Naive thymus-derived CD4-positive, alpha-beta T cell (primary cell): ENCODE measurements at regions not wholly inside any gene's neighbourhood (a gene's known extent, or its start where the extent isn't known, plus 50 kb on each side); places are given as distances from the start of the nearest gene placed in this dataset.

ENCODE experiments used
- ATAC-seq: fragments of 150-1000 bp; cut with Tn5 transposase; 2 replicates; pipeline ENCODE4 v1.10.0; 2021; ENCODE audit warnings: mild to moderate bottlenecking, moderate library complexity
- CTCF ChIA-PET: fragments of 350-600 bp; sonication (Branson Sonifier 250); formaldehyde crosslinking; loops from one replicate; lab custom pipeline; 2021; ENCODE audit warnings: antibody characterized with exemption; lab: Charles Lee
- POLR2A ChIA-PET: fragments of 350-600 bp; sonication (Branson Sonifier 250); formaldehyde crosslinking; loops from one replicate; lab custom pipeline; 2021; ENCODE audit warnings: antibody characterized with exemption, inconsistent platforms; lab: Charles Lee
- DNase-seq, 9 donors: peaks; one replicate each; pipeline versions ENCODE4 v3.0.0 to v3.0.0-alpha.2; 2020 to 2022; ENCODE audit warnings: mixed read lengths in 1 of 9
- H3K27ac ChIP-seq: one replicate; pipeline ENCODE4 v1.7.0; 2013; ENCODE audit warnings: mild to moderate bottlenecking, low read depth, low read length, moderate library complexity
- H3K27me3 ChIP-seq, 2 donors: one replicate each; pipeline ENCODE4 v1.7.0; 2013; ENCODE audit warnings: low read length in 2 of 2, mild to moderate bottlenecking in 2 of 2, moderate library complexity in 2 of 2; ENCODE audit not compliant: control insufficient read depth in 2 of 2, insufficient read depth in 2 of 2
- H3K36me3 ChIP-seq, 3 experiments: 1 replicate in 2 of 3; 2 replicates in 1 of 3; pipeline ENCODE4 v1.7.0; 2013; ENCODE audit warnings: low read length in 3 of 3, mild to moderate bottlenecking in 3 of 3, moderate library complexity in 1 of 3; ENCODE audit not compliant: insufficient read depth in 3 of 3, control insufficient read depth in 2 of 3
- H3K4me1 ChIP-seq, 2 donors: one replicate each; pipeline ENCODE4 v1.7.0; 2013; ENCODE audit warnings: low read length in 2 of 2, mild to moderate bottlenecking in 2 of 2, moderate library complexity in 1 of 2; ENCODE audit not compliant: control insufficient read depth in 2 of 2, insufficient read depth in 2 of 2
- H3K4me3 ChIP-seq: 2 replicates; pipeline ENCODE4 v1.7.0; 2013; ENCODE audit warnings: mild to moderate bottlenecking, low read length
- H3K9me3 ChIP-seq, 3 experiments: 1 replicate in 2 of 3; 2 replicates in 1 of 3; pipeline ENCODE4 v1.7.0; 2013; ENCODE audit warnings: low read length in 3 of 3; ENCODE audit not compliant: control insufficient read depth in 2 of 3
- H3K27ac Mint-ChIP-seq, 9 donors: one replicate each; pipeline ENCODE4 v1.8.0; 2020 to 2022; ENCODE audit warnings: mixed read lengths in 9 of 9, mild to moderate bottlenecking in 8 of 9, moderate library complexity in 5 of 9, inconsistent platforms in 2 of 9
- H3K27me3 Mint-ChIP-seq, 5 donors: one replicate each; pipeline ENCODE4 v1.8.0; 2021 to 2022; ENCODE audit warnings: mixed read lengths in 5 of 5, mild to moderate bottlenecking in 1 of 5
- H3K36me3 Mint-ChIP-seq, 5 donors: one replicate each; pipeline ENCODE4 v1.8.0; 2020 to 2022; ENCODE audit warnings: mixed read lengths in 5 of 5, mild to moderate bottlenecking in 3 of 5, inconsistent platforms in 1 of 5
- H3K4me1 Mint-ChIP-seq, 7 donors: one replicate each; pipeline ENCODE4 v1.8.0; 2020 to 2022; ENCODE audit warnings: mixed read lengths in 7 of 7, mild to moderate bottlenecking in 3 of 7, inconsistent platforms in 1 of 7
- H3K4me3 Mint-ChIP-seq, 10 donors: one replicate each; pipeline ENCODE4 v1.8.0; 2020 to 2022; ENCODE audit warnings: mild to moderate bottlenecking in 10 of 10, mixed read lengths in 10 of 10, moderate library complexity in 6 of 10, inconsistent platforms in 2 of 10
- H3K9me3 Mint-ChIP-seq, 11 donors: one replicate each; pipeline ENCODE4 v1.8.0; 2020 to 2022; ENCODE audit warnings: mixed read lengths in 11 of 11, mild to moderate bottlenecking in 4 of 11, inconsistent platforms in 1 of 11, moderate library complexity in 1 of 11
- intact Hi-C, 2 donors: fragments of 100-400 bp; cut with micrococcal nuclease; formaldehyde crosslinking; loops; one replicate each; pipeline ENCODE4 v1.15.1; 2023

GRCh38 chr18:45174629-45175136 lies 440.6 kb upstream of the SLC14A2 start:
- Mint-ChIP-seq H3K4me1 (no peaks in the 10 kb centered on the region), H3K4me3 (no peak overlapping the region), H3K9me3 (peaks cover 0 to 6% (median 0%) of the 10 kb centered on the region in 11 donors), H3K36me3 (no peaks in the 10 kb centered on the region), H3K27me3 (peaks cover 0 to 6% (median 0%) of the 10 kb centered on the region in 5 donors), H3K27ac (no peak overlapping the region)
- intact Hi-C loops, result no loop called here
- CTCF ChIA-PET, result no interaction called here
- Histone ChIP-seq H3K9me3 (no peaks in the 10 kb centered on the region), H3K4me3 (no peak overlapping the region), H3K36me3 (no peaks in the 10 kb centered on the region), H3K27ac (no peak overlapping the region), H3K27me3 (no peaks in the 10 kb centered on the region), H3K4me1 (no peaks in the 10 kb centered on the region)
- ATAC-seq, result no peak
- POLR2A ChIA-PET, result no interaction called here
- DNase-seq, result no peak

- DNase-seq (no peak), ATAC-seq (no peak)
- POLR2A ChIA-PET, result no interaction called here
- Mint-ChIP-seq H3K27ac (no peak overlapping the region), H3K27me3 (peaks cover 0 to 6% (median 0%) of the 10 kb centered on the region in 5 donors), H3K4me3 (no peak overlapping the region), H3K36me3 (no peaks in the 10 kb centered on the region), H3K9me3 (peaks cover 0 to 6% (median 0%) of the 10 kb centered on the region in 11 donors), H3K4me1 (no peaks in the 10 kb centered on the region)
- intact Hi-C loops, result no loop called here
- no peaks in the 10 kb centered on the region for H3K4me1 ChIP-seq
- no peak overlapping the region for H3K27ac ChIP-seq
- CTCF ChIA-PET, result no interaction called here
- H3K27me3 ChIP-seq, result no peaks in the 10 kb centered on the region
- H3K36me3 ChIP-seq, result no peaks in the 10 kb centered on the region
- no peak overlapping the region for H3K4me3 ChIP-seq
- H3K9me3 ChIP-seq, result no peaks in the 10 kb centered on the region
Observed at GRCh38 chr18:45175511-45175910, 439.8 kb upstream of the SLC14A2 start.

- H3K36me3 ChIP-seq, result no peaks in the 10 kb centered on the region
Observed at GRCh38 chr18:45186832-45187231, 428.4 kb upstream of the SLC14A2 start.

GRCh38 chr18:45191795-45192194 lies 423.5 kb upstream of the SLC14A2 start:
- DNase-seq (no peak), ATAC-seq (no peak)
- ChIA-PET POLR2A (no interaction called here), CTCF (no interaction called here)
- Mint-ChIP-seq H3K9me3 (peaks cover 0 to 3% (median 0%) of the 10 kb centered on the region in 11 donors), H3K4me3 (no peak overlapping the region), H3K4me1 (no peaks in the 10 kb centered on the region), H3K27ac (no peak overlapping the region), H3K27me3 (peaks cover 0 to 7% (median 5%) of the 10 kb centered on the region in 5 donors), H3K36me3 (no peaks in the 10 kb centered on the region)
- H3K4me1 ChIP-seq, result no peaks in the 10 kb centered on the region
- intact Hi-C loops, result no loop called here
- no peaks in the 10 kb centered on the region for H3K9me3 ChIP-seq
- H3K27me3 ChIP-seq, result peaks cover 0 to 4% of the 10 kb centered on the region in 2 donors
- H3K27ac ChIP-seq, result no peak overlapping the region
- H3K4me3 ChIP-seq, result no peak overlapping the region
- no peaks in the 10 kb centered on the region for H3K36me3 ChIP-seq

More at GRCh38 chr18:45186832-45187231, 428.4 kb upstream of the SLC14A2 start:
- H3K27ac Mint-ChIP-seq, result no peak overlapping the region
- Histone ChIP-seq H3K9me3 (no peaks in the 10 kb centered on the region), H3K4me3 (no peak overlapping the region), H3K4me1 (no peaks in the 10 kb centered on the region), H3K27ac (no peak overlapping the region), H3K27me3 (peaks cover 0 to 4% of the 10 kb centered on the region in 2 donors)
- no peaks in the 10 kb centered on the region for H3K4me1 Mint-ChIP-seq
- no peak for DNase-seq
- no peaks in the 10 kb centered on the region for H3K36me3 Mint-ChIP-seq
- intact Hi-C loops, result no loop called here
- ATAC-seq, result no peak
- H3K9me3 Mint-ChIP-seq, result peaks cover 0 to 3% (median 0%) of the 10 kb centered on the region in 11 donors
- CTCF ChIA-PET, result no interaction called here
- POLR2A ChIA-PET, result no interaction called here
- peaks cover 0 to 4% (median 0%) of the 10 kb centered on the region in 5 donors for H3K27me3 Mint-ChIP-seq
- H3K4me3 Mint-ChIP-seq, result no peak overlapping the region

GRCh38 chr18:45197526-45197970 lies 417.7 kb upstream of the SLC14A2 start:
- POLR2A ChIA-PET, result no interaction called here
- ATAC-seq (no peak), DNase-seq (no peak)
- Mint-ChIP-seq H3K27ac (no peak overlapping the region), H3K36me3 (no peaks in the 10 kb centered on the region), H3K9me3 (peaks cover 0 to 5% (median 0%) of the 10 kb centered on the region in 11 donors), H3K27me3 (peaks cover 0 to 13% (median 7%) of the 10 kb centered on the region in 5 donors), H3K4me1 (no peaks in the 10 kb centered on the region), H3K4me3 (no peak overlapping the region)
- CTCF ChIA-PET, result no interaction called here
- H3K4me3 ChIP-seq, result no peak overlapping the region
- H3K27me3 ChIP-seq, result no peaks in the 10 kb centered on the region
- no peaks in the 10 kb centered on the region for H3K4me1 ChIP-seq
- intact Hi-C loops, result no loop called here
- no peak overlapping the region for H3K27ac ChIP-seq
- H3K9me3 ChIP-seq, result no peaks in the 10 kb centered on the region
- H3K36me3 ChIP-seq, result no peaks in the 10 kb centered on the region

- Mint-ChIP-seq H3K27me3 (peaks cover 0 to 13% (median 7%) of the 10 kb centered on the region in 5 donors), H3K4me1 (no peaks in the 10 kb centered on the region), H3K4me3 (no peak overlapping the region), H3K27ac (no peak overlapping the region), H3K9me3 (peaks cover 0 to 5% (median 0%) of the 10 kb centered on the region in 11 donors), H3K36me3 (no peaks in the 10 kb centered on the region)
- CTCF ChIA-PET, result no interaction called here
- Histone ChIP-seq H3K4me3 (no peak overlapping the region), H3K4me1 (no peaks in the 10 kb centered on the region), H3K27ac (no peak overlapping the region), H3K36me3 (no peaks in the 10 kb centered on the region), H3K9me3 (no peaks in the 10 kb centered on the region), H3K27me3 (no peaks in the 10 kb centered on the region)
- DNase-seq, result no peak
- intact Hi-C loops, result no loop called here
- no peak for ATAC-seq
- POLR2A ChIA-PET, result no interaction called here
Observed at GRCh38 chr18:45198526-45198925, 416.8 kb upstream of the SLC14A2 start.

- ATAC-seq (no peak), DNase-seq (no peak)
- Histone ChIP-seq H3K36me3 (no peaks in the 10 kb centered on the region), H3K9me3 (no peaks in the 10 kb centered on the region), H3K4me3 (no peak overlapping the region), H3K4me1 (no peaks in the 10 kb centered on the region), H3K27ac (no peak overlapping the region), H3K27me3 (no peaks in the 10 kb centered on the region)
- peaks cover 0 to 12% (median 7%) of the 10 kb centered on the region in 5 donors for H3K27me3 Mint-ChIP-seq
- POLR2A ChIA-PET, result no interaction called here
- H3K27ac Mint-ChIP-seq, result no peak overlapping the region
- H3K4me3 Mint-ChIP-seq, result no peak overlapping the region
- H3K4me1 Mint-ChIP-seq, result no peaks in the 10 kb centered on the region
- H3K9me3 Mint-ChIP-seq, result peaks cover 0 to 5% (median 0%) of the 10 kb centered on the region in 11 donors
- CTCF ChIA-PET, result no interaction called here
- intact Hi-C loops, result no loop called here
- H3K36me3 Mint-ChIP-seq, result no peaks in the 10 kb centered on the region
Observed at GRCh38 chr18:45201029-45201428, 414.2 kb upstream of the SLC14A2 start.
